Parathyroid adenoma (tissue), 2 donors: ENCODE measurements at regions not wholly inside any gene's neighbourhood (a gene's known extent, or its start where the extent isn't known, plus 50 kb on each side); places are given as distances from the start of the nearest gene placed in this dataset.

Experiments
- H2AFZ ChIP-seq: fragments of 300-600 bp; sonication (generic); one replicate; pipeline ENCODE4 v1.7.0; 2017; ENCODE audit warnings: antibody characterized with exemption, mild to moderate bottlenecking
- H3K27ac ChIP-seq: fragments of 300-600 bp; sonication (generic); one replicate; pipeline ENCODE4 v1.7.0; 2017
- H3K27me3 ChIP-seq: fragments of 300-600 bp; sonication (generic); one replicate; pipeline ENCODE4 v1.7.0; 2017; ENCODE audit warnings: low read length; ENCODE audit not compliant: control insufficient read depth, insufficient read depth
- H3K36me3 ChIP-seq: fragments of 300-600 bp; sonication (generic); one replicate; pipeline ENCODE4 v1.7.0; 2017; ENCODE audit warnings: low read length; ENCODE audit not compliant: control insufficient read depth, insufficient read depth
- H3K4me1 ChIP-seq: fragments of 300-600 bp; sonication (generic); one replicate; pipeline ENCODE4 v1.7.0; 2017; ENCODE audit warnings: control low read depth
- H3K4me2 ChIP-seq: fragments of 300-600 bp; sonication (generic); one replicate; pipeline ENCODE4 v1.7.0; 2017; ENCODE audit warnings: low read length
- H3K4me3 ChIP-seq: fragments of 300-600 bp; sonication (generic); one replicate; pipeline ENCODE4 v1.7.0; 2017; ENCODE audit warnings: low read depth, low read length
- H3K79me2 ChIP-seq: fragments of 300-600 bp; sonication (generic); one replicate; pipeline ENCODE4 v1.7.0; 2017; ENCODE audit warnings: control low read depth
- H3K9ac ChIP-seq: fragments of 300-600 bp; sonication (generic); one replicate; pipeline ENCODE4 v1.7.0; 2017; ENCODE audit warnings: mild to moderate bottlenecking
- H3K9me3 ChIP-seq: fragments of 300-600 bp; sonication (generic); one replicate; pipeline ENCODE4 v1.7.0; 2017; ENCODE audit warnings: low read length; ENCODE audit not compliant: control insufficient read depth
- CTCF ChIP-seq: fragments of 300-600 bp; sonication (generic); IDR thresholded peaks from one replicate; pipeline ENCODE4 v1.7.0; 2017; ENCODE audit warnings: antibody characterized with exemption, mild to moderate bottlenecking
- donor health status: primary hyperparathyroidism.

- Histone ChIP-seq H3K9me3 (no peaks in the 10 kb centered on the region), H3K9ac (no peak overlapping the region), H3K4me3 (no peak overlapping the region), H3K36me3 (no peaks in the 10 kb centered on the region), H3K27ac (no peak overlapping the region), H3K4me2 (no peak overlapping the region), H3K27me3 (no peaks in the 10 kb centered on the region), H3K79me2 (no peaks in the 10 kb centered on the region), H3K4me1 (no peaks in the 10 kb centered on the region), H2AFZ (no peak overlapping the region)
- TF ChIP-seq CTCF, result no peak
Observed at GRCh38 chr3:79881431-79881830, 113.6 kb upstream of the ROBO1 start.

- Histone ChIP-seq H3K27me3 (no peaks in the 10 kb centered on the region), H3K9ac (no peak overlapping the region), H3K4me3 (no peak overlapping the region), H3K27ac (no peak overlapping the region), H3K79me2 (no peaks in the 10 kb centered on the region), H3K4me1 (no peaks in the 10 kb centered on the region), H3K4me2 (no peak overlapping the region), H2AFZ (no peak overlapping the region), H3K36me3 (no peaks in the 10 kb centered on the region), H3K9me3 (no peaks in the 10 kb centered on the region)
- TF ChIP-seq CTCF, result no peak
Observed at GRCh38 chr3:79878708-79879107, 110.9 kb upstream of the ROBO1 start.

- H3K9ac ChIP-seq, result no peak overlapping the region
- H3K79me2 ChIP-seq, result no peaks in the 10 kb centered on the region
- H2AFZ ChIP-seq, result no peak overlapping the region
- H3K4me1 ChIP-seq, result no peaks in the 10 kb centered on the region
- TF ChIP-seq CTCF, result no peak
- no peak overlapping the region for H3K27ac ChIP-seq
- H3K9me3 ChIP-seq, result no peaks in the 10 kb centered on the region
- no peak overlapping the region for H3K4me3 ChIP-seq
- H3K36me3 ChIP-seq, result no peaks in the 10 kb centered on the region
- no peaks in the 10 kb centered on the region for H3K27me3 ChIP-seq
- no peak overlapping the region for H3K4me2 ChIP-seq
Observed at GRCh38 chr3:79874646-79875045, 106.8 kb upstream of the ROBO1 start.

GRCh38 chr3:79872483-79872882 lies 104.7 kb upstream of the ROBO1 start:
- no peaks in the 10 kb centered on the region for H3K4me1 ChIP-seq
- no peak overlapping the region for H3K9ac ChIP-seq
- no peak for TF ChIP-seq CTCF
- no peaks in the 10 kb centered on the region for H3K9me3 ChIP-seq
- H3K27ac ChIP-seq, result no peak overlapping the region
- no peaks in the 10 kb centered on the region for H3K79me2 ChIP-seq
- H3K36me3 ChIP-seq, result no peaks in the 10 kb centered on the region
- no peak overlapping the region for H3K4me3 ChIP-seq
- no peak overlapping the region for H2AFZ ChIP-seq
- no peak overlapping the region for H3K4me2 ChIP-seq
- no peaks in the 10 kb centered on the region for H3K27me3 ChIP-seq

- Histone ChIP-seq H3K36me3 (no peaks in the 10 kb centered on the region), H2AFZ (no peak overlapping the region), H3K4me2 (no peak overlapping the region), H3K4me3 (no peak overlapping the region), H3K27ac (no peak overlapping the region), H3K4me1 (no peaks in the 10 kb centered on the region), H3K9ac (no peak overlapping the region), H3K79me2 (no peaks in the 10 kb centered on the region), H3K27me3 (no peaks in the 10 kb centered on the region), H3K9me3 (no peaks in the 10 kb centered on the region)
- no peak for TF ChIP-seq CTCF
Observed at GRCh38 chr3:79871656-79872055, 103.9 kb upstream of the ROBO1 start.
